Kidney epithelial cell (primary cell): ENCODE measurements at regions not wholly inside any gene's neighbourhood (a gene's known extent, or its start where the extent isn't known, plus 50 kb on each side); places are given as distances from the start of the nearest gene placed in this dataset.

Experiments used
- DNase-seq: peaks from one replicate; pipeline ENCODE4 v3.0.0-alpha.2; 2010; ENCODE audit warnings: low read depth
- H3K27me3 ChIP-seq: 2 replicates; pipeline ENCODE4 v1.6.0; 2011; ENCODE audit warnings: low read length; ENCODE audit not compliant: control insufficient read depth, insufficient read depth
- H3K36me3 ChIP-seq: 2 replicates; pipeline ENCODE4 v1.5.1; 2011; ENCODE audit warnings: low read length; ENCODE audit not compliant: control insufficient read depth, insufficient read depth
- H3K4me3 ChIP-seq: 2 replicates; pipeline ENCODE4 v1.5.1; 2011; ENCODE audit warnings: low read depth, mild to moderate bottlenecking, control low read depth, low read length
- TF ChIP-seq, protein P1 (sequence below): IDR thresholded peaks from 2 replicates; pipeline ENCODE4 v1.5.1; 2011; ENCODE audit warnings: mild to moderate bottlenecking, moderate library complexity, low read length, control low read depth, inconsistent platforms; ENCODE audit not compliant: insufficient read depth, poor library complexity, severe bottlenecking

DNA sequence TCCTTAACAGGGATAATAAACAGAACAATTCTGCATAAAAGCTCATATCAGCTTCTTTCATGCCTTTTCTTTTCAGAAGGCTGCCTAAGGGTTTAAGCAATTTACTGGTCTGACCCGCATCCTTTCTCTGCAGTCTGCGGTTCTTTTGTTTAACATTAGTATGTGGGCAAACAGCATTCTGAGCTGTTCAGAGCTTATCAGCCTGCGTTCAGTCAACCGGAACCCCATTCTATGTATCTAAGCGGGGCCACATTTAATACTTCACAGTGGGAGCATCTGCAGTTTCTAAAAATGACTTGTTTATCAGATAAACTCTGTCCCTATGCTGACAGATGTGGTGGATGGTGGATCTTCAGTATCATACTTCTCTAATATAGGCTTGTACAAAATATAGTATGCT lies 758.9 kb upstream of the MMS22L start:
- DNase-seq = no peak

DNA sequence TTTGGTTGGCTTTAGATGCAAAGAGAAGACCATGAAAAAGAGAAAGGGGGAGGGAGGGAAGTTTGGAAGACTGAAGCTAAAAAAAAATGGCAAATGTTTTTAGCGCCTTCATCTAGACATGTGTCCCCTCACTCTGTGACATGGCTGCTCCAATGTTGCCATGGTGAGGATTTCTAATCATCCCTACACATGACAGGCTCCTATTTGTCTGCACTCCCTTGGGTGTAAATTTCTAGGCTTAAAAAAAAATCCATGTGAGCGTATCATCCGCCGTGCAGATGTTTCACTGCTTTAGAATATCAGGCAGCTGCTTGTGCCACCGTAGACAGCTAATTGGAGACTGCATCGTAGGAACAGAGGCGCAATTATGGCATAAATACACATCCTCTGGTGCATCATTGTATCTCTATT lies 761.1 kb upstream of the MMS22L start:
- Histone ChIP-seq H3K27me3 (peaks cover 3% of the 10 kb centered on the region), H3K4me3 (no peak overlapping the region), H3K36me3 (no peaks in the 10 kb centered on the region)
- no peak for DNase-seq
- TF ChIP-seq, protein P1, sequence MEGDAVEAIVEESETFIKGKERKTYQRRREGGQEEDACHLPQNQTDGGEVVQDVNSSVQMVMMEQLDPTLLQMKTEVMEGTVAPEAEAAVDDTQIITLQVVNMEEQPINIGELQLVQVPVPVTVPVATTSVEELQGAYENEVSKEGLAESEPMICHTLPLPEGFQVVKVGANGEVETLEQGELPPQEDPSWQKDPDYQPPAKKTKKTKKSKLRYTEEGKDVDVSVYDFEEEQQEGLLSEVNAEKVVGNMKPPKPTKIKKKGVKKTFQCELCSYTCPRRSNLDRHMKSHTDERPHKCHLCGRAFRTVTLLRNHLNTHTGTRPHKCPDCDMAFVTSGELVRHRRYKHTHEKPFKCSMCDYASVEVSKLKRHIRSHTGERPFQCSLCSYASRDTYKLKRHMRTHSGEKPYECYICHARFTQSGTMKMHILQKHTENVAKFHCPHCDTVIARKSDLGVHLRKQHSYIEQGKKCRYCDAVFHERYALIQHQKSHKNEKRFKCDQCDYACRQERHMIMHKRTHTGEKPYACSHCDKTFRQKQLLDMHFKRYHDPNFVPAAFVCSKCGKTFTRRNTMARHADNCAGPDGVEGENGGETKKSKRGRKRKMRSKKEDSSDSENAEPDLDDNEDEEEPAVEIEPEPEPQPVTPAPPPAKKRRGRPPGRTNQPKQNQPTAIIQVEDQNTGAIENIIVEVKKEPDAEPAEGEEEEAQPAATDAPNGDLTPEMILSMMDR = no peak

More for the DNA sequence above, 758.9 kb upstream of the MMS22L start:
- TF ChIP-seq, protein P1 = no peak
- Histone ChIP-seq H3K27me3 (peaks cover 3% of the 10 kb centered on the region), H3K36me3 (no peaks in the 10 kb centered on the region), H3K4me3 (no peak overlapping the region)

GRCh38 chr6:98044791-98045470 lies 761.9 kb upstream of the MMS22L start:
- DNase-seq = no peak
- Histone ChIP-seq H3K36me3 (no peaks in the 10 kb centered on the region), H3K27me3 (peaks cover 3% of the 10 kb centered on the region), H3K4me3 (no peak overlapping the region)
- TF ChIP-seq, protein P1 = no peak

DNA sequence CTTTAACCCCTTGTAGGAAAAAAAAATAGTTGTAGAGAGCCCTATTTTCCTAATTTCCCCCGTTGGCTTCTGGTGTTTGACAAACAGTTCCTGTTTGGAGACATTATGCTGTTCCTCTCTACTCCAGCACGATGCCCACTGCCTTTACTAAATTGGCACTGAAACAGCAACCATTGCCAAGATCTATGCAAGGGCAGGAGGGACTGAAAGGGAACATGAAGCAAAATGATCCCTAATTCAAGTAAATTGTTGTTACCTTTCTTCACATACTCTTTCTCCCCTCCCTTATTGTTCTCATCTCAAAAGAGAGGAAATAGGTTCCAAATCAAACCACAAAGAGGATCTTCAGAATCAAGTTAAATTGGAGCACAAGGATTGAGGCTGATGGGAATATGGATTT lies 764.1 kb upstream of the MMS22L start:
- H3K27me3 ChIP-seq = peaks cover 3% of the 10 kb centered on the region
- TF ChIP-seq, protein P1 = no peak
- H3K36me3 ChIP-seq = no peaks in the 10 kb centered on the region
- H3K4me3 ChIP-seq = no peak overlapping the region
- no peak for DNase-seq

GRCh38 chr6:98047871-98048270 lies 764.9 kb upstream of the MMS22L start:
- DNase-seq = no peak
- TF ChIP-seq, protein P1 = no peak
- H3K36me3 ChIP-seq = no peaks in the 10 kb centered on the region
- H3K4me3 ChIP-seq = no peak overlapping the region
- H3K27me3 ChIP-seq = peaks cover 3% of the 10 kb centered on the region

DNA sequence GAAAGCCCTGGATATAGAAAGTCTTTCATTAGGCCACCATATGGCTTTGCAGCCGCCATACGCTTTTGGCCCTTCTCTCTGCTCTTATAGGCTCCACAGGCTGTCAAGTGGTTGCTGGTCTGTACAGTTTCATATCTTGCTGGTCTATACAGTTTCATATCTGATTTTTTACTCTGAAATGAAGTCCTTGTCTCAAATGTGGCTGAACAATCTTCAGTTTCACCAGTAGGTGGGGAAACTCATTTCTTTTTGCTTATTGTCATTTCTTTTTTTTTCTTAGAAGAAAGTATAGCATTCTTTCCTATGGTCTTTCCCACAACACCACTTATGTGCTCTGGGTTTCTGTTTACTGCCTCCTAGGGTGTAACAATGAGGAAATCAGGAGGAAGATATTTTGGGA lies 771.4 kb upstream of the MMS22L start:
- TF ChIP-seq, protein P1 = no peak
- DNase-seq = no peak
- Histone ChIP-seq H3K4me3 (no peak overlapping the region), H3K36me3 (no peaks in the 10 kb centered on the region), H3K27me3 (no peaks in the 10 kb centered on the region)
